SU-DHL-6 (cell line): ENCODE measurements at regions not wholly inside any gene's neighbourhood (a gene's known extent, or its start where the extent isn't known, plus 50 kb on each side); places are given as distances from the start of the nearest gene placed in this dataset.

Experiments
- H2AFZ ChIP-seq: fragments of 200-600 bp; sonication (generic); 2 replicates; pipeline ENCODE4 v1.6.1; 2014; ENCODE audit warnings: low read depth, mild to moderate bottlenecking, moderate library complexity, mixed read lengths, antibody characterized with exemption, low read length; ENCODE audit not compliant: severe bottlenecking
- H3F3A ChIP-seq: fragments of 200-600 bp; shearing (Covaris generic); 2 replicates; pipeline ENCODE4 v1.6.0; 2016; ENCODE audit warnings: antibody characterized with exemption, mild to moderate bottlenecking; ENCODE audit not compliant: insufficient read depth
- H3K27ac ChIP-seq: fragments of 200-600 bp; sonication (generic); 2 replicates; pipeline ENCODE4 v1.5.1; 2016; ENCODE audit warnings: low read depth, mild to moderate bottlenecking, low read length, moderate library complexity, mixed read lengths
- H3K27me3 ChIP-seq: fragments of 200-600 bp; sonication (generic), shearing (Covaris generic); 2 replicates; pipeline ENCODE4 v1.6.0; 2014; ENCODE audit warnings: mild to moderate bottlenecking, low read length
- H3K36me3 ChIP-seq: fragments of 200-600 bp; sonication (generic); 2 replicates; pipeline ENCODE4 v1.6.1; 2014; ENCODE audit warnings: mild to moderate bottlenecking, low read length, mixed read lengths
- H3K4me2 ChIP-seq: fragments of 300-600, 200-600 bp; shearing (Covaris generic), sonication (generic); 2 replicates; pipeline ENCODE4 v1.6.0; 2014; ENCODE audit warnings: low read length, low read depth, mild to moderate bottlenecking; ENCODE audit not compliant: poor library complexity, severe bottlenecking
- H3K4me3 ChIP-seq: fragments of 200-600 bp; sonication (generic); 2 replicates; pipeline ENCODE4 v1.5.1; 2014; ENCODE audit warnings: antibody characterized with exemption, low read length, mild to moderate bottlenecking, mixed read lengths; ENCODE audit not compliant: insufficient read depth, poor library complexity, severe bottlenecking
- H3K79me2 ChIP-seq: fragments of 200-600 bp; sonication (generic); 2 replicates; pipeline ENCODE4 v1.6.1; 2014; ENCODE audit warnings: mild to moderate bottlenecking, low read length, moderate library complexity; ENCODE audit not compliant: insufficient read depth
- H3K9ac ChIP-seq: fragments of 200-600 bp; sonication (generic); 2 replicates; pipeline ENCODE4 v1.7.0; 2014; ENCODE audit warnings: mild to moderate bottlenecking, low read length
- H3K9me2 ChIP-seq: fragments of 200-600 bp; sonication (generic); replicated peaks from 2 replicates; pipeline ENCODE4 v1.6.1; 2014; ENCODE audit warnings: low read length; ENCODE audit not compliant: insufficient read depth
- H3K9me3 ChIP-seq: fragments of 200-600 bp; sonication (generic); 2 replicates; pipeline ENCODE4 v1.6.1; 2014; ENCODE audit warnings: low read length, mixed read lengths; ENCODE audit not compliant: insufficient read depth
- H4K20me1 ChIP-seq: fragments of 200-600 bp; sonication (generic); 2 replicates; pipeline ENCODE4 v1.6.1; 2014; ENCODE audit warnings: low read depth, mild to moderate bottlenecking, antibody characterized with exemption, low read length, moderate library complexity, mixed read lengths
- CTCF ChIP-seq: fragments of 200-600 bp; sonication (generic); IDR thresholded peaks from one replicate; pipeline ENCODE4 v1.5.1; 2017; ENCODE audit warnings: antibody characterized with exemption, mild to moderate bottlenecking, low read length, moderate library complexity; ENCODE audit not compliant: insufficient read depth, poor library complexity, severe bottlenecking
- EZH2phosphoT487 ChIP-seq: fragments of 200-600 bp; sonication (generic), shearing (Covaris generic); conservative IDR thresholded peaks from 2 replicates; pipeline ENCODE4 v1.6.1; 2018; ENCODE audit warnings: mild to moderate bottlenecking, antibody characterized with exemption, low read length, moderate library complexity, mixed read lengths

DNA sequence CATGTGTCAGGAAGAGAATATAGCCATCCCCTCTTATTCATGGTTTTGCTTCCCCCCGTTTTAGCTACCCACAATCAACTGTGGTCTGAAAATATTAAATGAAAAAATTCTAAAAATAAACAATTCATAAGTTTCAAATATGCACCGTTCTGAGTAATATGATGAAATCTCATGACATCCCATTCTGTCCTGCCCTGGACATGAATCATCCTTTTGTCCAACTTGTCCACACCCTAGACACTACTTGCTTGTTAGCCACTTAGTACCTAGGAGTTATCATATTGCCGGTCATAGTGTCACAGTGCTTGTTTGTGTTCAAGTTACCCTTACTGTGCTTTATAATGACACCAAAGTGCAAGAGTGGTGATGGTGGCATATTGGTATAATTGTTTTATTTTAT is 113.5 kb downstream of the CAAP1 start:
- Histone ChIP-seq H4K20me1 (no peaks in the 10 kb centered on the region), H3K9me3 (no peaks in the 10 kb centered on the region), H3K4me3 (no peak overlapping the region), H3K9ac (no peak overlapping the region), H3F3A (no peaks in the 10 kb centered on the region), H3K27ac (no peak overlapping the region), H2AFZ (no peak overlapping the region), H3K36me3 (no peaks in the 10 kb centered on the region), H3K79me2 (no peaks in the 10 kb centered on the region), H3K27me3 (no peaks in the 10 kb centered on the region), H3K4me2 (no peak overlapping the region), H3K9me2 (no peaks in the 10 kb centered on the region)
- TF ChIP-seq EZH2phosphoT487 (no peak), CTCF (no peak)

DNA sequence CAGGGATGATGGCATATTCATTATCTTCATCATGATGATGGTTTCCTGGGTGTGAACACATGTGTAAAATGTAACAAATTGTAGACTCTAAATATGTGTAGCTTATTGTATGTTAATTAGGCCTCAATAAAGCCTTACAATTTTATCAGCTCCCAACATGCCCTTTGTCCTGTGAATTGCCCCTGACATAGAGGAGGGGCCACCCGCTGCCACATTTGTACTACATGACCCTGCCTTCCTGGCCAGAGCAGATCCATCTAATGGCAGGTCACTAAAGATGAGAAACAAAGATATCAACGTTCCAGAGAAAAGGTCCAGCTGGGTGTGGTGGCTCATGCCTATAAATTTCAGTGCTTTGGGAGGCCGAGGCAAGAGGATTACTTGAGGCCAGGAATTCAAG is 117.2 kb downstream of the CAAP1 start:
- Histone ChIP-seq H3K4me2 (no peak overlapping the region), H3K9me3 (peaks cover 4% of the 10 kb centered on the region; the same call in 1 of the 2 replicates), H3K9ac (no peak overlapping the region), H3K36me3 (no peaks in the 10 kb centered on the region), H3K27me3 (no peaks in the 10 kb centered on the region), H3K27ac (no peak overlapping the region), H4K20me1 (no peaks in the 10 kb centered on the region), H2AFZ (no peak overlapping the region), H3K79me2 (no peaks in the 10 kb centered on the region), H3K4me3 (no peak overlapping the region), H3K9me2 (no peaks in the 10 kb centered on the region), H3F3A (no peaks in the 10 kb centered on the region)
- TF ChIP-seq CTCF (no peak), EZH2phosphoT487 (no peak)

GRCh38 chr9:26773056-26773455 is 119.5 kb downstream of the CAAP1 start:
- H3K27me3 ChIP-seq, result no peaks in the 10 kb centered on the region
- H3K79me2 ChIP-seq, result no peaks in the 10 kb centered on the region
- no peaks in the 10 kb centered on the region for H3F3A ChIP-seq
- TF ChIP-seq EZH2phosphoT487, result no peak
- TF ChIP-seq CTCF, result no peak
- H4K20me1 ChIP-seq, result no peaks in the 10 kb centered on the region
- H2AFZ ChIP-seq, result no peak overlapping the region
- peaks cover 4% of the 10 kb centered on the region; the same call in 1 of the 2 replicates for H3K9me3 ChIP-seq
- no peak overlapping the region for H3K9ac ChIP-seq
- H3K4me2 ChIP-seq, result no peak overlapping the region
- H3K9me2 ChIP-seq, result no peaks in the 10 kb centered on the region
- H3K27ac ChIP-seq, result no peak overlapping the region
- H3K4me3 ChIP-seq, result no peak overlapping the region
- H3K36me3 ChIP-seq, result no peaks in the 10 kb centered on the region

- H3K27me3 ChIP-seq, result no peaks in the 10 kb centered on the region
- no peaks in the 10 kb centered on the region for H4K20me1 ChIP-seq
- H3F3A ChIP-seq, result no peaks in the 10 kb centered on the region
- H3K79me2 ChIP-seq, result no peaks in the 10 kb centered on the region
- peaks cover 4% of the 10 kb centered on the region; the same call in 1 of the 2 replicates for H3K9me3 ChIP-seq
- no peaks in the 10 kb centered on the region for H3K9me2 ChIP-seq
- no peak overlapping the region for H3K4me2 ChIP-seq
- no peak overlapping the region for H3K4me3 ChIP-seq
- H3K9ac ChIP-seq, result no peak overlapping the region
- TF ChIP-seq CTCF (no peak), EZH2phosphoT487 (no peak)
- no peak overlapping the region for H3K27ac ChIP-seq
- H3K36me3 ChIP-seq, result no peaks in the 10 kb centered on the region
- H2AFZ ChIP-seq, result no peak overlapping the region
These were observed 121.8 kb downstream of the CAAP1 start for GRCh38 chr9:26770821-26771220.
